GM13977 (cell line): ENCODE measurements at regions not wholly inside any gene's neighbourhood (a gene's known extent, or its start where the extent isn't known, plus 50 kb on each side); places are given as distances from the start of the nearest gene placed in this dataset.
"Not testable (repeated sequence)": the region's sequence is repeated elsewhere in the genome, so short reads cannot be mapped to it uniquely, and the experiment has no call there.

Experiments used
- DNase-seq: peaks from one replicate; pipeline ENCODE4 v3.0.0; 2012; ENCODE audit warnings: low spot score
- in situ Hi-C: fragments of 300-500 bp; cut with MboI; formaldehyde crosslinking; loops from one replicate; pipeline ENCODE4 v1.12.0; 2022; ENCODE audit warnings: low sequenced_read_pairs, low pct_unique_long_range_greater_than_20kb, mixed read lengths, inconsistent platforms; ENCODE audit not compliant: unreplicated experiment
- TF ChIP-seq, protein P1 (sequence below): IDR thresholded peaks from 2 replicates; pipeline ENCODE4 v1.5.1; 2012; ENCODE audit warnings: mild to moderate bottlenecking, control low read depth; ENCODE audit not compliant: insufficient read depth; ENCODE audit errors: extremely low read depth, missing control alignments

DNA sequence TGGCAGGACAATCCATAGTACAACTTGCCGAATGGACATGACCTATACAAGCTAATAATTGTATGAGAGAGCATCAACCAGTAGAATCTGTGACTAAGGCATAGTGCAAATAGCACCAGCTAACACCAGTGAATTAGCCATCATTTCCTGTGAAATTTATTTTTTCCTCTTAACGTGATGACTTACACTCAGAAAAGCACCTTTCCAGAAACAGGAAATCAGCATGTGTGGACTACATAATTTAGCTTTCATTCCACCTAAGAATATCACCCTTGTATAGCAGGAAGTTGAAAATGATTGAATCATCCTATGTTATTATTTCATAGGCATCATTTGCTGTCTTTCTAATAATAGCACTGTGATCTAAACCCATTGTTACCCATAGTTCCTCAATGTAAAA is 1393.4 kb upstream of the PCDH7 start:
- in situ Hi-C loops = no loop called here
- TF ChIP-seq, protein P1, sequence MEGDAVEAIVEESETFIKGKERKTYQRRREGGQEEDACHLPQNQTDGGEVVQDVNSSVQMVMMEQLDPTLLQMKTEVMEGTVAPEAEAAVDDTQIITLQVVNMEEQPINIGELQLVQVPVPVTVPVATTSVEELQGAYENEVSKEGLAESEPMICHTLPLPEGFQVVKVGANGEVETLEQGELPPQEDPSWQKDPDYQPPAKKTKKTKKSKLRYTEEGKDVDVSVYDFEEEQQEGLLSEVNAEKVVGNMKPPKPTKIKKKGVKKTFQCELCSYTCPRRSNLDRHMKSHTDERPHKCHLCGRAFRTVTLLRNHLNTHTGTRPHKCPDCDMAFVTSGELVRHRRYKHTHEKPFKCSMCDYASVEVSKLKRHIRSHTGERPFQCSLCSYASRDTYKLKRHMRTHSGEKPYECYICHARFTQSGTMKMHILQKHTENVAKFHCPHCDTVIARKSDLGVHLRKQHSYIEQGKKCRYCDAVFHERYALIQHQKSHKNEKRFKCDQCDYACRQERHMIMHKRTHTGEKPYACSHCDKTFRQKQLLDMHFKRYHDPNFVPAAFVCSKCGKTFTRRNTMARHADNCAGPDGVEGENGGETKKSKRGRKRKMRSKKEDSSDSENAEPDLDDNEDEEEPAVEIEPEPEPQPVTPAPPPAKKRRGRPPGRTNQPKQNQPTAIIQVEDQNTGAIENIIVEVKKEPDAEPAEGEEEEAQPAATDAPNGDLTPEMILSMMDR = no peak

DNA sequence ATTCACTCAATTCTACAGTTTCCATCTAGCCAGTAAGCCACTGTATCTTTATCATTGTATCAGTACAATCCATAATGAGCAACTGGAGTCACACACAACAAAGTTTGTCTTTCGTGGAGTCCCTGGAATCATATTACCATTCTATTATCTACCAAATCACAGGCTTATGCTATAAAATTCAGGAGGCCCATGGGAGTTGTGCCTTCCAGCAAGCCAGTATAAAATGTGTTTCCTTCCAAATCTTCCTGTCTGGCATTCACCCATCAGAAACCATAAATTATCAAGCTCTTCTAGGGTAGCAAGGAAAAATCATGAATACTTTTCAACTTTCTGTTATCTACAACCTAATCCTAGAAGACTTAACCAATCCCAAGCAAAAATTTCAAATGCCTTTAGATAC is 1383.3 kb upstream of the PCDH7 start:
- TF ChIP-seq, protein P1 = no peak
- DNase-seq = no peak
- in situ Hi-C loops = no loop called here

More for the DNA sequence above, 1393.4 kb upstream of the PCDH7 start:
- DNase-seq = no peak

DNA sequence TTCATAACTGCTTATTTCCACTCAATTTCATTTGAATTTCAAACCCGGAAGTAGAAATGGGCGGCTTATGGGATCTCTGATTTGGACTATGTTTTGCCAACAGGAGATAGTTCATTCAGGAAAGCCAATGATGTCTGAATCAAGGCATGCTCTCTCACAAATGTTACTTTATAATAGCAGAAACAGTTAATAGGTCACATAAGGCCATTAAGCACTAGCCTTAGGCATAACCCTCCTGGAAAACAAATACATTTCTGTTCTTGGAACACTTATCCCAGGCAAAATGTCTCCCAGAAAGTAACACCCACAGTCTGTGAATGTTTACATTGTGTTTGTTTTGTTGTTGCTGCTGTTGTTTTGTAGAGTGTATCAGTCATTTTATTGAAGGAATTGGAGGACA is 1347.2 kb upstream of the PCDH7 start:
- in situ Hi-C loops = no loop called here
- TF ChIP-seq, protein P1 = no peak
- no peak for DNase-seq

DNA sequence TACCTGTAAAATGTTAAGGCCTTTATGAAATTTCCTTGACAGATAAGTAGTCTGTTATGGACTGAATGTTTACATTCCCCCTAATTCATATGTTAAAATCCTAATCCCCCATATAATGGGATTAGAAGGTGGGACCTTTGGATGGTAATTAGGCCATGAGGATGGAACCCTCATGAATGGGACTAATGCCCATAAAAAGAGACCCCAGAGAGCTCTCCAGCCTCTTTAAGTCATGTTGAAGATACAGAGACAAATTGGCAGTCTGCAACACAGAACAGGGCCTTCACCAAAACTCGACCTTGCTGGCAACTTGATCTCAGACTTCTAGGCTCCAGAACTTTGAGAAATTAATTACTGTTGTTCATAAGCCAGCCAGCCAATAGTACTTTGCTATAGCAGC is 1344.5 kb upstream of the PCDH7 start:
- in situ Hi-C loops = no loop called here
- TF ChIP-seq, protein P1 = no peak
- no peak for DNase-seq

DNA sequence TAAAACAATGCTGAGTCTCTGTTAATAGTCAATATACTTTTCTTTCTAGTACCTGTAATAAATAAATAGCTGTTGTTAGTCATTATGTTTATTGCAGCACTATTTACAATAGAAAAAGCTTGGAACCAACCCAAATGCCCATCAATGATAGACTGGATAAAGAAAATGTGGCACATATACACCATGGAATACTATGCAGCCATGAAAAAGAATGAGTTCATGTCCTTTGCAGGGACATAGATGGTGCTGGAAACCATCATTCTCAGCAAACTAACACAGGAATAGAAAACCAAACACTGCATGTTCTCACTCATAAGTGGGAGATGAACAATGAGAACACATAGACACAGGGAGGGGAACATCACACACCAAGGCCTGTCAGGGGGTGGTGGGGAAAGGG is 1341.9 kb upstream of the PCDH7 start:
- in situ Hi-C loops, DNase-seq: not testable (repeated sequence)

DNA sequence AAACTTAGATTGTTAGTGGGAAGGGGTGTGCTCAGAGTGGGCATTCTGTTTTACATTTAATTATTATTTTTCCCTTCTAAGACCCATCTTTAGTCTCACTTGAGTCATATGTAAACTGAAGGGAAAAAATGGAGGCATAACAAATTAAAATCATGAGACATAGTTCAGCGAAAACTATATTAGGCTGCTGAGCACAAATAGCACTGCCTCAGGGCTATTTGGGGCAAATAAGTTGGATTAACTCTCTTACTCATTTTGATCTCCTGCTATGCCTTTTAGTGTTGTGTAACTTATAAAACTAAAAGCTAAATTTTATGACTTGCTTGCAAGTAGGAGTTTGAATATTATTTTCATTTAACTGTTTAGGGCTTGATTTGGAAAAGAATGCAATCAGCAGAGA is 1329.2 kb upstream of the PCDH7 start:
- in situ Hi-C loops = no loop called here
- no peak for DNase-seq

DNA sequence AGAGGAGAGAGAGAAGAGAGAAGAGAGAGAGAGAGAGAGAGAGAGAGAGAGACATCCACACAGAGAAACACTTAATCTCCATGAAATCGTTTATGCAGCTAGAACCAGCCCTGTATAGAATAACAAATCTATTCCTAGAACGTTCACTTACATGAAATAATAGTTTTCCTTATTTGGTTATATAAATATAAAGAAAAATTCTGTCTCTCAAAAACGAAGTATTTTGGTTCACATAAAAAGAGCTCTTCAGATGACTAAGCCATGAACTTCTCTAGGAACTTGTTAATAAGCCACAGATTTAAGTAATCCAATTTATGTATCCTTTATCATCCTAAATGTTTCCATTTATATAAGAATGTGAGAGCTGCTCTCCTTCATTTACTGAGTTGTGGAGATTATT is 1315.1 kb upstream of the PCDH7 start:
- TF ChIP-seq, protein P1 = no peak
- in situ Hi-C loops = no loop called here
- no peak for DNase-seq

More for the DNA sequence above, 1329.2 kb upstream of the PCDH7 start:
- TF ChIP-seq, protein P1 = no peak
